Uterus (tissue), 3 donors: ENCODE measurements at regions not wholly inside any gene's neighbourhood (a gene's known extent, or its start where the extent isn't known, plus 50 kb on each side); places are given as distances from the start of the nearest gene placed in this dataset.

Source experiments
- DNase-seq, 2 donors: peaks; one replicate each; pipeline ENCODE4 v3.0.0-alpha.2; 2019 to 2020
- H3K27ac ChIP-seq, 2 donors: fragments of 200-600 bp; sonication (generic); 1 replicate in 1 of 2; 2 replicates in 1 of 2; pipeline ENCODE4 v1.5.1; 2016 to 2018
- H3K27me3 ChIP-seq, 2 donors: fragments of 200-600 bp; sonication (generic); one replicate each; pipeline ENCODE4 v1.5.1; 2018 to 2019; ENCODE audit warnings: control low read depth in 1 of 2
- H3K36me3 ChIP-seq, 2 donors: fragments of 200-600 bp; sonication (generic); one replicate each; pipeline ENCODE4 v1.5.1; 2019; ENCODE audit warnings: control low read depth in 1 of 2
- H3K4me1 ChIP-seq, 2 donors: fragments of 200-600 bp; sonication (generic); one replicate each; pipeline ENCODE4 v1.5.1; 2018 to 2019; ENCODE audit warnings: control low read depth in 1 of 2
- H3K4me3 ChIP-seq, 2 donors: fragments of 200-600 bp; sonication (generic); 1 replicate in 1 of 2; 2 replicates in 1 of 2; pipeline ENCODE4 v1.5.1; 2018 to 2019; ENCODE audit warnings: mild to moderate bottlenecking in 1 of 2
- H3K9me3 ChIP-seq, 2 donors: fragments of 200-600 bp; sonication (generic); one replicate each; pipeline ENCODE4 v1.5.1; 2019; ENCODE audit warnings: control low read depth in 1 of 2
- POLR2A ChIP-seq, 2 donors: fragments of 450-650 bp; IDR thresholded peaks; one replicate each; pipeline ENCODE4 v1.6.1; 2016; ENCODE audit warnings: antibody characterized with exemption in 2 of 2, mild to moderate bottlenecking in 1 of 2, moderate library complexity in 1 of 2
- intact Hi-C: fragments of 100-400 bp; cut with DNase I; formaldehyde crosslinking; loops from one replicate; pipeline ENCODE4 v1.15.1; 2023; ENCODE audit warnings: low total_unique reads
- TF ChIP-seq, protein P1 (sequence below), 4 experiments: fragments of 200-600 bp in 2 of 4; fragments of 450-650 bp in 2 of 4; sonication (generic) in 2 of 4; IDR thresholded peaks; one replicate each; pipeline ENCODE4 v1.5.1; 2016 to 2019; ENCODE audit warnings: antibody characterized with exemption in 4 of 4, mild to moderate bottlenecking in 2 of 4, moderate library complexity in 1 of 4
- donor health status: DM: yes; HTN: yes; CAD: no.

DNA sequence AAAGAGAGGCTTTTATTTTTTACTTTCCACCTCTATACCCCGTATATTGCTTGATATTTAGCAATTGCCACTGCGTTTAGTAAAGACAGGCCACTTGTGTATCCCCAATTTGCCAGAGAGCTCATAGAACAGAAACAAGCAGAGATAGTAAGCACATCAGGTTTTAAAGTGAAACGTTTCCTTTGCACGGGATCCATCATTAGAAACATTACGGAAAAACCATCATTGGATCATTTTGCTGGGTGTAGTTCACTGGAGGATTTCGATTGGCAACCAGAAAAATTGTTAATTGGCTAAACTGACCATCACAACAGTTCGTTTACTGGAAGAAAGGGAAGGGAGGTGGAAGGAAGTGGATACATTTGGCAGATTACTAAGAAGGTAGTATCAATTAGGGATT, 149.4 kb upstream of the STK32A start:
- Histone ChIP-seq H3K4me1 (no peaks in the 10 kb centered on the region), H3K4me3 (no peak overlapping the region), H3K36me3 (no peaks in the 10 kb centered on the region), H3K9me3 (no peaks in the 10 kb centered on the region), H3K27me3 (no peaks in the 10 kb centered on the region), H3K27ac (no peak overlapping the region)
- TF ChIP-seq, protein P1, sequence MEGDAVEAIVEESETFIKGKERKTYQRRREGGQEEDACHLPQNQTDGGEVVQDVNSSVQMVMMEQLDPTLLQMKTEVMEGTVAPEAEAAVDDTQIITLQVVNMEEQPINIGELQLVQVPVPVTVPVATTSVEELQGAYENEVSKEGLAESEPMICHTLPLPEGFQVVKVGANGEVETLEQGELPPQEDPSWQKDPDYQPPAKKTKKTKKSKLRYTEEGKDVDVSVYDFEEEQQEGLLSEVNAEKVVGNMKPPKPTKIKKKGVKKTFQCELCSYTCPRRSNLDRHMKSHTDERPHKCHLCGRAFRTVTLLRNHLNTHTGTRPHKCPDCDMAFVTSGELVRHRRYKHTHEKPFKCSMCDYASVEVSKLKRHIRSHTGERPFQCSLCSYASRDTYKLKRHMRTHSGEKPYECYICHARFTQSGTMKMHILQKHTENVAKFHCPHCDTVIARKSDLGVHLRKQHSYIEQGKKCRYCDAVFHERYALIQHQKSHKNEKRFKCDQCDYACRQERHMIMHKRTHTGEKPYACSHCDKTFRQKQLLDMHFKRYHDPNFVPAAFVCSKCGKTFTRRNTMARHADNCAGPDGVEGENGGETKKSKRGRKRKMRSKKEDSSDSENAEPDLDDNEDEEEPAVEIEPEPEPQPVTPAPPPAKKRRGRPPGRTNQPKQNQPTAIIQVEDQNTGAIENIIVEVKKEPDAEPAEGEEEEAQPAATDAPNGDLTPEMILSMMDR (IDR thresholded peaks at IDR 0.05): no peak
- no peak for TF ChIP-seq POLR2A (IDR thresholded peaks at IDR 0.05)
- intact Hi-C loops: no loop called here
- no peak for DNase-seq

- H3K4me1 ChIP-seq: no peaks in the 10 kb centered on the region
- TF ChIP-seq, protein P1 (IDR thresholded peaks at IDR 0.05): no peak
- TF ChIP-seq POLR2A (IDR thresholded peaks at IDR 0.05): no peak
- H3K4me3 ChIP-seq: no peak overlapping the region
- H3K9me3 ChIP-seq: no peaks in the 10 kb centered on the region
- DNase-seq: no peak
- no peaks in the 10 kb centered on the region for H3K36me3 ChIP-seq
- no peak overlapping the region for H3K27ac ChIP-seq
- intact Hi-C loops: no loop called here
- H3K27me3 ChIP-seq: no peaks in the 10 kb centered on the region
Observed at GRCh38 chr5:147092044-147092443, 142.8 kb upstream of the STK32A start.

DNA sequence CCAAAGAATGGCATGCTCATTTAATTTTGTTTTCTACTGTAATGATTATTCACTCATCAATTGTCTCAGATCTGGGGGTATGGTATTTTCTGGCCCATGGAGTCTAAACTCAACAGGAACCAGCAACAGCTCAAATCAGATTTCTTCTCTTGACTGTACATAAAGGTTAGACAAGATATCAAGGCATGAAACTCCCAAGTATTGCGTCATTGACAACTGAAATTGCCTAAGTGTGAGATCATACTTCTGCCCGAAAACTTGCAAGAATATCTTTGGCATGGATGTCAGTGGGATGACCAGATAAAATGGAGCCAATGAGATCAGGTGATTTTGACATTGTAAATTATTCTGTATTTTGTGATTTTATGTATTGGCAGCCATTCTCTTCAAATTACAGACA, 141.7 kb upstream of the STK32A start:
- intact Hi-C loops: no loop called here
- Histone ChIP-seq H3K27me3 (no peaks in the 10 kb centered on the region), H3K9me3 (no peaks in the 10 kb centered on the region), H3K4me1 (no peaks in the 10 kb centered on the region), H3K36me3 (no peaks in the 10 kb centered on the region), H3K4me3 (no peak overlapping the region), H3K27ac (no peak overlapping the region)
- TF ChIP-seq, protein P1 (IDR thresholded peaks at IDR 0.05): no peak
- no peak for TF ChIP-seq POLR2A (IDR thresholded peaks at IDR 0.05)
- DNase-seq: no peak

DNA sequence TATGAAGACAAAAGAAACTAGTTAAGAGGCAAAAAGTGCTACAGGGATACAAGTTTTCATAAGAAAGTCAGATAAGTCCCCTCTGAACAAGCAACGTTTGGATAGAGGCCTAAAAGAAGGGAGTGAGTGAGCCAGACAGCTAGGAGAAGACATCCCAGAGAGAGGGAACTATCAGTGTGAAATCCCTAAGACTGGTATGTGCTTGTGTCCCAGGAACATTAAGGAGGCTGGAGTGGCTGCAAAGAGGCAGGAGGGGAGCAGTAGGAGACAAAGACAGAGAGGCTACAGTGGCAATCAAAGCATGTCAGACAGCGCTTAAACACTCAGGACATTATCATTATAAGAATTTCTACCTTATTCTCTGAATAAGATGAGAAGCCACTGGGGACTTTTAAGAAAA, 139.1 kb upstream of the STK32A start:
- H3K36me3 ChIP-seq: no peaks in the 10 kb centered on the region
- no peaks in the 10 kb centered on the region for H3K4me1 ChIP-seq
- H3K27ac ChIP-seq: no peak overlapping the region
- no peaks in the 10 kb centered on the region for H3K27me3 ChIP-seq
- H3K4me3 ChIP-seq: no peak overlapping the region
- intact Hi-C loops: no loop called here
- no peaks in the 10 kb centered on the region for H3K9me3 ChIP-seq
- no peak for DNase-seq
- TF ChIP-seq, protein P1 (IDR thresholded peaks at IDR 0.05): no peak
- TF ChIP-seq POLR2A (IDR thresholded peaks at IDR 0.05): no peak

DNA sequence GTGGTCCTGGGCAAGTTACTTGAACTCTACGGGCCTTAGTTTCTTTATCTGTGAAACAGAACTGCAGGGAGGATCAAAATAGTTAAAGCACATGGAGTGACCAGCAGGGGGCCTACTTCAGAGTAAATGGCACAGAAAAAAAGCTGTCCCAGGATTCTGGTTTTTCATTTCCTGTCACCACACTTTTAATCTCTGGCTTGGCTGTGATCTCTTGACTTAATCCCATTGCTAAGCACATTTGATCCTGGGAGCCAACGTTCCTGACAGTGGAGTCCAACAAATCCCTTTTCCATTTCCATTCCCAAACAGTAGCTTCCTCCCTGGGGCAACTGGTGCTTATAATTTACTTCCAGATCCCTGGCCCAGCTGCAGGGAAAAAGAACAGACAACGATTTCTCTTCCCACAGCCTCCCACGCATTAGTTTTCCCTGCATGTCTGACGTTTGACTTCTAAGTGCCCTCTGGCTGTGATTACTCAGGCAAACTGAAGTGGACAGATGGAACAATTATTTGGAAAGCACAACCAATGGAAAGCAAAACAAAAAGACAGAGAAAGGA, 136.5 kb upstream of the STK32A start:
- H3K36me3 ChIP-seq: no peaks in the 10 kb centered on the region
- no peak for TF ChIP-seq POLR2A (IDR thresholded peaks at IDR 0.05)
- TF ChIP-seq, protein P1 (IDR thresholded peaks at IDR 0.05): peak in 1 of 4 experiments; percentile 19
- no peaks in the 10 kb centered on the region for H3K27me3 ChIP-seq
- no peaks in the 10 kb centered on the region for H3K9me3 ChIP-seq
- no peak overlapping the region for H3K27ac ChIP-seq
- H3K4me1 ChIP-seq: no peaks in the 10 kb centered on the region
- H3K4me3 ChIP-seq: no peak overlapping the region
- no peak for DNase-seq
- intact Hi-C loops: no loop called here
